Esophagus muscularis mucosa (tissue), 4 donors: ENCODE measurements at regions not wholly inside any gene's neighbourhood (a gene's known extent, or its start where the extent isn't known, plus 50 kb on each side); places are given as distances from the start of the nearest gene placed in this dataset.

Experiments used
- DNase-seq: peaks from one replicate; pipeline ENCODE4 v3.0.0-alpha.2; 2017; ENCODE audit errors: extremely low spot score
- H3K27ac ChIP-seq, 4 donors: fragments of 200-600 bp; sonication (generic); replicated peaks in 1 of 4; 1 replicate in 3 of 4; 2 replicates in 1 of 4; pipeline ENCODE4 v1.5.1; 2016 to 2019; ENCODE audit warnings: mild to moderate bottlenecking in 1 of 4
- H3K27me3 ChIP-seq, 4 donors: fragments of 200-600 bp; sonication (generic); one replicate each; pipeline versions ENCODE4 v1.5.1 to v1.6.0; 2016 to 2019
- H3K36me3 ChIP-seq, 4 donors: fragments of 200-600 bp; sonication (generic); one replicate each; pipeline ENCODE4 v1.5.1; 2016 to 2019
- H3K4me1 ChIP-seq, 4 donors: fragments of 200-600 bp; sonication (generic); one replicate each; pipeline ENCODE4 v1.5.1; 2016 to 2019
- H3K4me3 ChIP-seq, 4 donors: fragments of 200-600 bp; sonication (generic); 1 replicate in 2 of 4; 2 replicates in 2 of 4; pipeline ENCODE4 v1.5.1; 2016 to 2019; ENCODE audit warnings: mild to moderate bottlenecking in 4 of 4, moderate library complexity in 1 of 4
- H3K9me3 ChIP-seq, 4 donors: fragments of 200-600 bp; sonication (generic); 1 replicate in 3 of 4; 2 replicates in 1 of 4; pipeline ENCODE4 v1.5.1; 2016 to 2019
- EP300 ChIP-seq: sonication (generic); formaldehyde crosslinking; IDR thresholded peaks from one replicate; pipeline ENCODE4 v1.6.1; 2017; ENCODE audit warnings: antibody characterized with exemption
- POLR2A ChIP-seq: fragments of 450-650 bp; IDR thresholded peaks from one replicate; pipeline ENCODE4 v1.6.1; 2017; ENCODE audit warnings: antibody characterized with exemption, moderate library complexity, mild to moderate bottlenecking, low read depth
- POLR2AphosphoS5 ChIP-seq, 2 donors: sonication (generic); formaldehyde crosslinking; IDR thresholded peaks; one replicate each; pipeline ENCODE4 v1.6.1; 2017; ENCODE audit warnings: antibody characterized with exemption in 2 of 2
- WGBS: methylation state at CpG from one replicate; pipeline ENCODE4 v1.1.5; 2018; 5-methylcytosine and 5-hydroxymethylcytosine counted together
- intact Hi-C: fragments of 100-400 bp; cut with DNase I; formaldehyde crosslinking; loops from one replicate; pipeline ENCODE4 v1.15.1; 2023
- TF ChIP-seq, protein P1 (sequence below), 3 experiments: fragments of 200-600 bp in 2 of 3; fragments of 450-650 bp in 1 of 3; sonication (generic) in 2 of 3; IDR thresholded peaks; one replicate each; pipeline ENCODE4 v1.5.1; 2017 to 2019; ENCODE audit warnings: antibody characterized with exemption in 3 of 3, mild to moderate bottlenecking in 2 of 3, moderate library complexity in 1 of 3

DNA sequence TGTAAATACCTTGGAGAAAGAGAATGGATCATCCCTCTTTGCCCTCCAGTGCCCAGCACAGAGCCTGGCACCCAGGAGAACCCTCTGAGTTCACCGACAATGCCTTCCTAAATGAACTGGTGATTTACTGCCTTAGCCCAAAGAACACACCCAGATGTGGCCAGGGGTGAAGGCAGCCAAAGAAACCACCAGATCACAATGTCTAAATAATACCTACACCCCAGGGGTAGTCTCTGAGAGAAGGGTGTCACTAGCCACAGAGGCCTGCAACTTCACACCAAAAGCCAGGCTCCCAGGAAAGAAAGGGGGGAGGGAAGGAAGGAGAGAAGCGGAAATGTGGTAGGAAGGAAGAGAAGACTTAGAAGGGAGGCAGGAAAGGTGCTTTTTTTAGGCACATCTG lies 65.7 kb downstream of the RPL27A start:
- no peak for DNase-seq
- Histone ChIP-seq H3K4me3 (no peak overlapping the region), H3K9me3 (peaks cover 0 to 5% (median 2%) of the 10 kb centered on the region in 4 donors), H3K36me3 (peaks cover 0 to 17% (median 5%) of the 10 kb centered on the region in 4 donors), H3K4me1 (peaks cover 30 to 65% (median 57%) of the 10 kb centered on the region in 4 donors), H3K27ac (peak overlapping the region; percentile 51 to 65 (median 57)), H3K27me3 (no peaks in the 10 kb centered on the region)
- WGBS, result 96% methylated on average over 1 of the region's 2 CpGs
- TF ChIP-seq EP300, result no peak
- TF ChIP-seq, protein P1, sequence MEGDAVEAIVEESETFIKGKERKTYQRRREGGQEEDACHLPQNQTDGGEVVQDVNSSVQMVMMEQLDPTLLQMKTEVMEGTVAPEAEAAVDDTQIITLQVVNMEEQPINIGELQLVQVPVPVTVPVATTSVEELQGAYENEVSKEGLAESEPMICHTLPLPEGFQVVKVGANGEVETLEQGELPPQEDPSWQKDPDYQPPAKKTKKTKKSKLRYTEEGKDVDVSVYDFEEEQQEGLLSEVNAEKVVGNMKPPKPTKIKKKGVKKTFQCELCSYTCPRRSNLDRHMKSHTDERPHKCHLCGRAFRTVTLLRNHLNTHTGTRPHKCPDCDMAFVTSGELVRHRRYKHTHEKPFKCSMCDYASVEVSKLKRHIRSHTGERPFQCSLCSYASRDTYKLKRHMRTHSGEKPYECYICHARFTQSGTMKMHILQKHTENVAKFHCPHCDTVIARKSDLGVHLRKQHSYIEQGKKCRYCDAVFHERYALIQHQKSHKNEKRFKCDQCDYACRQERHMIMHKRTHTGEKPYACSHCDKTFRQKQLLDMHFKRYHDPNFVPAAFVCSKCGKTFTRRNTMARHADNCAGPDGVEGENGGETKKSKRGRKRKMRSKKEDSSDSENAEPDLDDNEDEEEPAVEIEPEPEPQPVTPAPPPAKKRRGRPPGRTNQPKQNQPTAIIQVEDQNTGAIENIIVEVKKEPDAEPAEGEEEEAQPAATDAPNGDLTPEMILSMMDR (IDR thresholded peaks at IDR 0.05), result no peak
- TF ChIP-seq POLR2A, result no peak
- TF ChIP-seq POLR2AphosphoS5 (IDR thresholded peaks at IDR 0.05), result no peak
- intact Hi-C loops, result no loop called here

DNA sequence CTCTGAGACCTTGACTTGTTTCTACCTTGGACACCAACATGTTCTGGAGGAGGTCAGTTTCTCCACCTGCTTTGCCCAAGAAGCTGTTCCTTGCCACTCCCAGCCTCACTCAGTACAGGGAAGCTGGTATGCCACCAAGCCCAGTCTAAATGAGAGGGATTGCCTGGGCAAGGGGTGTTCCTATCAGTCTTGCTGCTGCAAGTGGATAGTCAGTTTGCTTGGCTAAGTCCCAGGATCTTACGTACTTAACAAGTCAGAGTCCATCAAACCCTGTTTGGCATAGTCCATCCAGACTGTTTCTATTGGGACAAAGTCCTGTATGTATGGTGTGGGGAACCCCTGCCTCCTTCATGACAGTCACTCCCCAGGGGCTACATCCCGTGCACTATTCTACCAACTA lies 66.6 kb downstream of the RPL27A start:
- TF ChIP-seq, protein P1 (IDR thresholded peaks at IDR 0.05), result no peak
- TF ChIP-seq POLR2AphosphoS5 (IDR thresholded peaks at IDR 0.05) (no peak), POLR2A (no peak), EP300 (no peak)
- intact Hi-C loops, result no loop called here
- Histone ChIP-seq H3K27ac (peak overlapping the region; percentile 51 to 65 (median 57)), H3K4me1 (peaks cover 30 to 65% (median 58%) of the 10 kb centered on the region in 4 donors), H3K4me3 (no peak overlapping the region), H3K9me3 (peaks cover 0 to 5% (median 2%) of the 10 kb centered on the region in 4 donors), H3K36me3 (peaks cover 0 to 14% (median 5%) of the 10 kb centered on the region in 4 donors), H3K27me3 (no peaks in the 10 kb centered on the region)
- 70% methylated on average over 2 of the region's 2 CpGs for WGBS
- DNase-seq, result no peak

DNA sequence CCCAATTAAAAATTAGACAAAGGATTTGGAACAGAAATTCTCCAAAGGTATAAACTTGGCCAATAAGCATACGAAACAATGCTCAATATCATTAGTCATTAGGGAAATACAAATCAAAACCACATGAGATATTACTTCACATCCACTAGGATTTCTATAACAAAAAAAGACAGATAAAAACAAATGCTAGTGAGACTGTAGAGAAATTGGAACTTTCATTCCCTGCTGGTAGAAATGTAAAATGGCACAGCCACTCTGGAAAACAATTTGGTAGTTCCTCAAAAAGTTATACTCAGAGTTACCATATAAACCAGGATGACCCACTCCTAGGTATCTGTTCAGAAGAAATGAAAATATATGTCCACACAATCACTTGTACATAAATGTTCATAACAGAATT lies 71.6 kb downstream of the RPL27A start:
- no peak overlapping the region for H3K4me3 ChIP-seq
- H3K9me3 ChIP-seq, result peaks cover 0 to 5% (median 2%) of the 10 kb centered on the region in 4 donors
- peaks cover 48 to 68% (median 57%) of the 10 kb centered on the region in 4 donors for H3K4me1 ChIP-seq
- H3K36me3 ChIP-seq, result peaks cover 0 to 2% (median 0%) of the 10 kb centered on the region in 4 donors
- peak overlapping the region; percentile 85 to 88 (median 86) for H3K27ac ChIP-seq
- no peaks in the 10 kb centered on the region for H3K27me3 ChIP-seq
- WGBS, result 71% methylated on average over 1 of the region's 1 CpG
- DNase-seq, result no peak
- TF ChIP-seq, protein P1 (IDR thresholded peaks at IDR 0.05), result peak in 1 of 3 experiments; percentile 47
- no peak for TF ChIP-seq EP300
- intact Hi-C loops, result no loop called here

DNA sequence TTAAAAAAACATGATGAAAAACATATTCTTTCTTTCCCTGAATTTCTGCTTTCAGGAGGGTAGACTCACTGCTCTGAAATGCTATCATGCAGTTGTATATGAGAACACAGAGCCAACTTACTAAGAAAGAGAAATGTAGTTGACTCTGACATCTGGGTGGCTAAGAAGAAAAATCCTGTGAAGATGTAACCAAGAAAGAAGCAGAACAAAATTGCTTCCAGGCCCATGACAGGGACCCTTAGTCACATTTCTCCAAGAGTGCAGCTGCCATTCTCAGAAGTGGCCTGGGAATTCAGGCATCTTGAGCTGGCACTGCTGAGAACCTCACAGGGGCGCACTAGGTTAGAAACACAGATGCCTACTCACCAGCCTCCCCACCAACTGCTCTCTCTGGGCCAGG lies 73.6 kb downstream of the RPL27A start:
- no peak for TF ChIP-seq POLR2AphosphoS5 (IDR thresholded peaks at IDR 0.05)
- no peak for TF ChIP-seq EP300
- no peak for TF ChIP-seq POLR2A
- intact Hi-C loops, result no loop called here
- peak overlapping the region; percentile 85 to 88 (median 86) for H3K27ac ChIP-seq
- H3K36me3 ChIP-seq, result no peaks in the 10 kb centered on the region
- DNase-seq, result no peak
- H3K4me1 ChIP-seq, result peaks cover 57 to 68% (median 58%) of the 10 kb centered on the region in 4 donors
- H3K4me3 ChIP-seq, result no peak overlapping the region
- H3K9me3 ChIP-seq, result peaks cover 0 to 5% (median 2%) of the 10 kb centered on the region in 4 donors
- WGBS, result 100% methylated on average over 1 of the region's 1 CpG
- no peaks in the 10 kb centered on the region for H3K27me3 ChIP-seq

DNA sequence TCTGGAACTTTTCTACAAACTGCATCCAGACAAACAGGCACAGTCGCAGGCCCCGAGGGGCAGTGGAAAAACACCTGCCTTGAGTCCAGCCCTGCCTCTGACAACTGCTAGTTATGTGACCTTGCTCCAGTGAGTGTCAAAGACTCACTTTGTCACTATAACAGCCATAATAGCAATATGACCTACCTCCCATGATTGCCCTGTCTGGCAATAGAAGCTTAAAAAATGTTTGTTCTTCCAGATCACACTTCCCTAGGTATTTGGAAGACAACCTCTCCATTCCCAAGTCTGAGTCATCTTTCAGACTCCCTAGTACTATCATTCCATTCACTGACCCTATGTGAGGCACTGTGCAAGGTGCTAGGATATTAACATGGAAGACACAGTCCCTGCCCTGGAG lies 74.5 kb downstream of the RPL27A start:
- DNase-seq, result no peak
- H3K4me3 ChIP-seq, result no peak overlapping the region
- no peaks in the 10 kb centered on the region for H3K36me3 ChIP-seq
- intact Hi-C loops, result no loop called here
- 42% methylated on average over 2 of the region's 2 CpGs for WGBS
- peaks cover 0 to 5% (median 2%) of the 10 kb centered on the region in 4 donors for H3K9me3 ChIP-seq
- H3K4me1 ChIP-seq, result peaks cover 65 to 76% (median 67%) of the 10 kb centered on the region in 4 donors
- TF ChIP-seq POLR2A, result no peak
- peak in 1 of 2 donors; percentile 47 for TF ChIP-seq POLR2AphosphoS5 (IDR thresholded peaks at IDR 0.05)
- no peaks in the 10 kb centered on the region for H3K27me3 ChIP-seq
- peak overlapping the region; percentile 85 to 88 (median 86) for H3K27ac ChIP-seq

DNA sequence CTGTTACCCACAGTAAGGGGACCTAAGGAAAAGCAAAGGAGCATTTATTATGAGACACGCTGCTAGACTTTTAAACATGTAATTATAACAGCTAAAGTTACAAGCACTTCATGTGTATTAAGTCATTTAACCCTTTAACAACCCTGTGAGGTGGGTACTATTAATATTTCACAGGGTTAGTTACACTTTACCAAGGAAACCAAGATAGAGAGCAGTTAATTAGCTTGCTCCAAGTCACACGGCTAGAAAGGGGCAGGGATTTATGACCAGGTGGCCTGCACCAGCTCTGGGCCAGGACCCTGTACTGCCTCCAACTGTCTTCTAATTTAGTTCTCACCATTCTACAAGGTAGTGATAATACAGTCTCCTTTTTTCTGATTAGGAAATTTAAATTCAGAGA lies 74.9 kb downstream of the RPL27A start:
- WGBS, result 28% methylated on average over 2 of the region's 2 CpGs
- DNase-seq, result no peak
- Histone ChIP-seq H3K4me1 (peaks cover 70 to 81% (median 72%) of the 10 kb centered on the region in 4 donors), H3K36me3 (no peaks in the 10 kb centered on the region), H3K27me3 (no peaks in the 10 kb centered on the region), H3K4me3 (no peak overlapping the region), H3K9me3 (peaks cover 0 to 5% (median 2%) of the 10 kb centered on the region in 4 donors), H3K27ac (peak overlapping the region; percentile 85 to 88 (median 86))
- TF ChIP-seq POLR2A (no peak), EP300 (no peak), POLR2AphosphoS5 (IDR thresholded peaks at IDR 0.05) (no peak)
- TF ChIP-seq, protein P1 (IDR thresholded peaks at IDR 0.05), result no peak
- intact Hi-C loops, result no loop called here
